K562 (cell line): ENCODE measurements at regions not wholly inside any gene's neighbourhood (a gene's known extent, or its start where the extent isn't known, plus 50 kb on each side); places are given as distances from the start of the nearest gene placed in this dataset.

ENCODE experiments used
- ZNF586 ChIP-seq: fragments of 450-650 bp; formaldehyde crosslinking; conservative IDR thresholded peaks from 2 replicates; pipeline ENCODE4 v1.4.0; 2020; ENCODE audit warnings: mild to moderate bottlenecking, moderate library complexity
- TF ChIP-seq, protein P1 (sequence below): fragments of 200-800 bp; sonication (Bioruptor generic); IDR thresholded peaks from 2 replicates; pipeline ENCODE4 v1.6.1; 2016; ENCODE audit warnings: missing genetic modification characterization, missing compliant biosample characterization
- TF ChIP-seq, protein P2 (sequence below), 3 experiments: fragments of 200-800 bp in 1 of 3; sonication (Bioruptor generic) in 1 of 3; sonication (generic) in 1 of 3; formaldehyde crosslinking in 1 of 3; IDR thresholded peaks; 2 replicates each; pipeline versions ENCODE4 v1.6.1 to v1.8.0; 2016 to 2022; ENCODE audit warnings: mild to moderate bottlenecking in 2 of 3, missing compliant biosample characterization in 2 of 3, missing genetic modification characterization in 2 of 3, missing genetic modification reagents in 1 of 3
- TF ChIP-seq, protein P3 (sequence below): IDR thresholded peaks from 2 replicates; pipeline ENCODE4 v1.6.1; 2011; ENCODE audit not compliant: insufficient read length; ENCODE audit errors: extremely low read depth

DNA sequence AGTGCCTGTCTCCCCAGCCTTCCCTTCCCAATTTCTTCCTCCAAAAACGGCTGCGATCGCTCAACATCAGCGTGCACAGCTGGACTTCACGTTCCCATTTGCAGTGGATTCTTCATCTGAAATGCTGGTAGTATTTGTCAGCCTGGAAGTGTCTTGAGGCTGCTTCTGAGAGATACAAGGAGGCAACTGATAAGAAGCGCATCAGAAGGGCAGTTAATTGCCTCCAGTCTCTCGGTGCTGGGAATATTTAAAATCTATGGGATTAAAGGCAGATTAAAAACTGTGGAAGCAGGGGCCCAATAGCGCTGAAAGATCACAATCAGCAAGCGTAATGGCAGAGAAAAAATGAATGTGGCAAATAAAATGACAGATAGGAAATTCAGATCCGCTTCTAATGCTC is 450.0 kb downstream of the GATA3 start (continued):
- TF ChIP-seq, protein P1, sequence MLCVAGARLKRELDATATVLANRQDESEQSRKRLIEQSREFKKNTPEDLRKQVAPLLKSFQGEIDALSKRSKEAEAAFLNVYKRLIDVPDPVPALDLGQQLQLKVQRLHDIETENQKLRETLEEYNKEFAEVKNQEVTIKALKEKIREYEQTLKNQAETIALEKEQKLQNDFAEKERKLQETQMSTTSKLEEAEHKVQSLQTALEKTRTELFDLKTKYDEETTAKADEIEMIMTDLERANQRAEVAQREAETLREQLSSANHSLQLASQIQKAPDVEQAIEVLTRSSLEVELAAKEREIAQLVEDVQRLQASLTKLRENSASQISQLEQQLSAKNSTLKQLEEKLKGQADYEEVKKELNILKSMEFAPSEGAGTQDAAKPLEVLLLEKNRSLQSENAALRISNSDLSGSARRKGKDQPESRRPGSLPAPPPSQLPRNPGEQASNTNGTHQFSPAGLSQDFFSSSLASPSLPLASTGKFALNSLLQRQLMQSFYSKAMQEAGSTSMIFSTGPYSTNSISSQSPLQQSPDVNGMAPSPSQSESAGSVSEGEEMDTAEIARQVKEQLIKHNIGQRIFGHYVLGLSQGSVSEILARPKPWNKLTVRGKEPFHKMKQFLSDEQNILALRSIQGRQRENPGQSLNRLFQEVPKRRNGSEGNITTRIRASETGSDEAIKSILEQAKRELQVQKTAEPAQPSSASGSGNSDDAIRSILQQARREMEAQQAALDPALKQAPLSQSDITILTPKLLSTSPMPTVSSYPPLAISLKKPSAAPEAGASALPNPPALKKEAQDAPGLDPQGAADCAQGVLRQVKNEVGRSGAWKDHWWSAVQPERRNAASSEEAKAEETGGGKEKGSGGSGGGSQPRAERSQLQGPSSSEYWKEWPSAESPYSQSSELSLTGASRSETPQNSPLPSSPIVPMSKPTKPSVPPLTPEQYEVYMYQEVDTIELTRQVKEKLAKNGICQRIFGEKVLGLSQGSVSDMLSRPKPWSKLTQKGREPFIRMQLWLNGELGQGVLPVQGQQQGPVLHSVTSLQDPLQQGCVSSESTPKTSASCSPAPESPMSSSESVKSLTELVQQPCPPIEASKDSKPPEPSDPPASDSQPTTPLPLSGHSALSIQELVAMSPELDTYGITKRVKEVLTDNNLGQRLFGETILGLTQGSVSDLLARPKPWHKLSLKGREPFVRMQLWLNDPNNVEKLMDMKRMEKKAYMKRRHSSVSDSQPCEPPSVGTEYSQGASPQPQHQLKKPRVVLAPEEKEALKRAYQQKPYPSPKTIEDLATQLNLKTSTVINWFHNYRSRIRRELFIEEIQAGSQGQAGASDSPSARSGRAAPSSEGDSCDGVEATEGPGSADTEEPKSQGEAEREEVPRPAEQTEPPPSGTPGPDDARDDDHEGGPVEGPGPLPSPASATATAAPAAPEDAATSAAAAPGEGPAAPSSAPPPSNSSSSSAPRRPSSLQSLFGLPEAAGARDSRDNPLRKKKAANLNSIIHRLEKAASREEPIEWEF (CRISPR knock-in tag): no peak
- TF ChIP-seq, protein P2, sequence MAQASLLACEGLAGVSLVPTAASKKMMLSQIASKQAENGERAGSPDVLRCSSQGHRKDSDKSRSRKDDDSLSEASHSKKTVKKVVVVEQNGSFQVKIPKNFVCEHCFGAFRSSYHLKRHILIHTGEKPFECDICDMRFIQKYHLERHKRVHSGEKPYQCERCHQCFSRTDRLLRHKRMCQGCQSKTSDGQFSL (CRISPR knock-in tag; IDR thresholded peaks at IDR 0.05): no peak
- TF ChIP-seq, protein P2 (tag; IDR thresholded peaks at IDR 0.05): no peak
- TF ChIP-seq, protein P3, sequence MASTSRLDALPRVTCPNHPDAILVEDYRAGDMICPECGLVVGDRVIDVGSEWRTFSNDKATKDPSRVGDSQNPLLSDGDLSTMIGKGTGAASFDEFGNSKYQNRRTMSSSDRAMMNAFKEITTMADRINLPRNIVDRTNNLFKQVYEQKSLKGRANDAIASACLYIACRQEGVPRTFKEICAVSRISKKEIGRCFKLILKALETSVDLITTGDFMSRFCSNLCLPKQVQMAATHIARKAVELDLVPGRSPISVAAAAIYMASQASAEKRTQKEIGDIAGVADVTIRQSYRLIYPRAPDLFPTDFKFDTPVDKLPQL: no peak
- TF ChIP-seq ZNF586: no peak
